ENCODE measurements at regions not wholly inside any gene's neighbourhood (a gene's known extent, or its start where the extent isn't known, plus 50 kb on each side); places are given as distances from the start of the nearest gene placed in this dataset.

- TF ChIP-seq CTCF (IDR thresholded peaks at IDR 0.05) (no peak), POLR2A (IDR thresholded peaks at IDR 0.05) (no peak)
Observed at GRCh38 chr22:46058591-46059519, 81.9 kb upstream of the WNT7B start.
